ENCODE measurements at regions not wholly inside any gene's neighbourhood (a gene's known extent, or its start where the extent isn't known, plus 50 kb on each side); places are given as distances from the start of the nearest gene placed in this dataset.

- TF ChIP-seq REST (IDR thresholded peaks at IDR 0.05; ENCODE audit: low read depth, low read length) (no peak), HDAC2 (IDR thresholded peaks at IDR 0.05) (no peak), LARP7 (IDR thresholded peaks at IDR 0.05) (no peak)
Measured at GRCh38 chr9:89943728-89944127, 338.9 kb downstream of the GADD45G start (continued).

- FAIRE-seq, result no peak
Measured at GRCh38 chr9:89945133-89945532, 340.3 kb downstream of the GADD45G start.

More at GRCh38 chr9:89945133-89945532, 340.3 kb downstream of the GADD45G start:
- no TSS peak for BruUV-seq (replicated peaks)
- ChIA-PET RAD21 (ENCODE audit: unreplicated experiment) (interaction anchor here (0.7 kb wide), 1 partner anchor 153 kb away, joined by 5 read pairs; no protein-coding TSS in a partner anchor), POLR2A (no interaction called here), CTCF (interaction anchor here (1.0 to 1.7 kb wide), 2 partner anchors 342 to 347 kb away, joined by 4 to 5 read pairs; no protein-coding TSS in a partner anchor), SMC1A (ENCODE audit: uncharacterized antibody, unreplicated experiment) (interaction anchor here (1.1 kb wide), 1 partner anchor 74 kb away, joined by 3 read pairs; no protein-coding TSS in a partner anchor)
- no peaks in the 10 kb centered on the region for H4K20me1 ChIP-seq (ENCODE audit: control insufficient read depth, insufficient read depth)
- no peaks in the 10 kb centered on the region for H3K4me1 ChIP-seq (ENCODE audit: control insufficient read depth, insufficient read depth, low read length)
- DNase-seq (ENCODE audit: low read depth, low spot score), result no peak
- 75% methylated on average over 4 of the region's 4 CpGs for WGBS (ENCODE audit: insufficient coverage, insufficient replicate concordance, low lambda C conversion rate, missing lambda C conversion rate)
- in situ Hi-C loops (cut with MboI), result no loop called here
- no peak overlapping the region for H3K27ac ChIP-seq (ENCODE audit: control insufficient read depth, insufficient read depth)
- H3K4me3 ChIP-seq, result no peak overlapping the region
- TF ChIP-seq IKZF1 (conservative IDR thresholded peaks at IDR 0.05), result no peak
- TF ChIP-seq CTCF (IDR thresholded peaks at IDR 0.05 in 2 of 3, conservative IDR thresholded peaks at IDR 0.05 in 1 of 3; ENCODE audit: control insufficient read depth in 2 of 3, extremely low read depth in 1 of 3, insufficient read depth in 1 of 3, low read depth in 3 of 3, low read length in 3 of 3), result peak in 2 of 3 experiments; percentile 32; a peak in 3 of 6 replicates
- no peak for TF ChIP-seq SIN3A (IDR thresholded peaks at IDR 0.05; ENCODE audit: low read depth, low read length)
- no peak for TF ChIP-seq NFIC (IDR thresholded peaks at IDR 0.05; ENCODE audit: low read depth, low read length)
- no peak for TF ChIP-seq ESRRA (IDR thresholded peaks at IDR 0.05; ENCODE audit: low read length)
- TF ChIP-seq YY1 (IDR thresholded peaks at IDR 0.05; ENCODE audit: low read depth, low read length), result no peak
- TF ChIP-seq CBX5 (IDR thresholded peaks at IDR 0.05; ENCODE audit: low read depth), result no peak
- no peak for TF ChIP-seq MXI1 (IDR thresholded peaks at IDR 0.05; ENCODE audit: low read depth, low read length)
- H3K9ac ChIP-seq (ENCODE audit: control insufficient read depth, insufficient read depth, low read length), result no peak overlapping the region
- H3K4me2 ChIP-seq (ENCODE audit: control insufficient read depth, insufficient read depth), result no peak overlapping the region
- intact Hi-C loops (cut with micrococcal nuclease; ENCODE audit: unreplicated experiment), result no loop called here
- H3K79me2 ChIP-seq (ENCODE audit: control insufficient read depth, insufficient read depth, low read length), result no peaks in the 10 kb centered on the region
- no peak overlapping the region for H2AFZ ChIP-seq (ENCODE audit: control insufficient read depth, low read depth, low read length)
- ATAC-seq, result no peak
- no peaks in the 10 kb centered on the region for H3K36me3 ChIP-seq (ENCODE audit: control insufficient read depth in 2 of 2, insufficient read depth in 2 of 2, low read length in 1 of 2)
- 0 out of 4 replicates have a peak, but pooled peaks cover 0 to 4% of the 10 kb centered on the region in 2 experiments for H3K27me3 ChIP-seq (replicated peaks in 1 of 2; ENCODE audit: control insufficient read depth in 2 of 2, insufficient read depth in 2 of 2, low read length in 1 of 2)
- H3K9me3 ChIP-seq (replicated peaks; ENCODE audit: control insufficient read depth, insufficient read depth, low read length), result no peaks in the 10 kb centered on the region
